ENCODE measurements at regions not wholly inside any gene's neighbourhood (a gene's known extent, or its start where the extent isn't known, plus 50 kb on each side); places are given as distances from the start of the nearest gene placed in this dataset.

DNA sequence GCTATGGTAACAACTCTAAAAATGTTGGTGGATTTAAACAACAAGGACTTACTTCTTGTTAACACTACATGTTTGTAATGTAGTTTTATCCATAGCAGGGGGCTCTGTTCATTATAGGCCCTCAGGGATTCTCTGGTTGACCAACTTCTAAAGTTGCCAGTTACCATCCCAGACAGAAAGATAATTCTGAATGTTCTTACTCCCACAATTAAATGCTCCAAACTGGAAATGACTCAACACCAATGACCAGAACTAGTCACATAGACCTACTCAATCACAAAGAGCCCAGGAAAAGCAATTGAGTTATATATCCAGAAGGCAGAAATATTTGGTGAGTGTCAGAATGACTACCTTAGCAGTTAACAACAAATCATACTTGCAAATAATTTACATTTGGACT is 199.3 kb upstream of the UMPS start:
- H3K9me3 ChIP-seq (ENCODE audit: control insufficient read depth, insufficient read depth, low read depth, low read length): no peaks in the 10 kb centered on the region
- H3K4me2 ChIP-seq (ENCODE audit: extremely low read depth, insufficient read depth, low read length): no peak overlapping the region
- no peak overlapping the region for H3K27ac ChIP-seq (ENCODE audit: insufficient read depth, low read length)
- H3K27me3 ChIP-seq (ENCODE audit: control insufficient read depth, insufficient read depth, low read length): no peaks in the 10 kb centered on the region
- no peak overlapping the region for H2AFZ ChIP-seq (ENCODE audit: low read length)
- no peaks in the 10 kb centered on the region for H3K36me3 ChIP-seq (ENCODE audit: control insufficient read depth, insufficient read depth, low read length)
- no peaks in the 10 kb centered on the region for H3K79me2 ChIP-seq (ENCODE audit: control insufficient read depth, insufficient read depth, low read length)
- H3K4me3 ChIP-seq (replicated peaks in 1 of 4; ENCODE audit: control extremely low read depth in 1 of 4, insufficient read depth in 1 of 4, low read depth in 3 of 4, low read length in 4 of 4): no peak overlapping the region
- no peaks in the 10 kb centered on the region for H4K20me1 ChIP-seq (ENCODE audit: control insufficient read depth, extremely low read depth, insufficient read depth, low read length)
- no peak for TF ChIP-seq EZH2 (IDR thresholded peaks at IDR 0.05; ENCODE audit: low read length, missing control alignments)
- TF ChIP-seq, protein P1, sequence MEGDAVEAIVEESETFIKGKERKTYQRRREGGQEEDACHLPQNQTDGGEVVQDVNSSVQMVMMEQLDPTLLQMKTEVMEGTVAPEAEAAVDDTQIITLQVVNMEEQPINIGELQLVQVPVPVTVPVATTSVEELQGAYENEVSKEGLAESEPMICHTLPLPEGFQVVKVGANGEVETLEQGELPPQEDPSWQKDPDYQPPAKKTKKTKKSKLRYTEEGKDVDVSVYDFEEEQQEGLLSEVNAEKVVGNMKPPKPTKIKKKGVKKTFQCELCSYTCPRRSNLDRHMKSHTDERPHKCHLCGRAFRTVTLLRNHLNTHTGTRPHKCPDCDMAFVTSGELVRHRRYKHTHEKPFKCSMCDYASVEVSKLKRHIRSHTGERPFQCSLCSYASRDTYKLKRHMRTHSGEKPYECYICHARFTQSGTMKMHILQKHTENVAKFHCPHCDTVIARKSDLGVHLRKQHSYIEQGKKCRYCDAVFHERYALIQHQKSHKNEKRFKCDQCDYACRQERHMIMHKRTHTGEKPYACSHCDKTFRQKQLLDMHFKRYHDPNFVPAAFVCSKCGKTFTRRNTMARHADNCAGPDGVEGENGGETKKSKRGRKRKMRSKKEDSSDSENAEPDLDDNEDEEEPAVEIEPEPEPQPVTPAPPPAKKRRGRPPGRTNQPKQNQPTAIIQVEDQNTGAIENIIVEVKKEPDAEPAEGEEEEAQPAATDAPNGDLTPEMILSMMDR (conservative IDR thresholded peaks at IDR 0.05 in 1 of 2, IDR thresholded peaks at IDR 0.05 in 1 of 2; ENCODE audit: low read depth in 1 of 2, low read length in 2 of 2): no peak
- H3K4me1 ChIP-seq (ENCODE audit: control insufficient read depth, extremely low read depth, insufficient read depth, low read length): no peaks in the 10 kb centered on the region
- no peak overlapping the region for H3K9ac ChIP-seq (ENCODE audit: insufficient read depth, low read length)
- no peak for DNase-seq (ENCODE audit: low read depth in 2 of 2)

DNA sequence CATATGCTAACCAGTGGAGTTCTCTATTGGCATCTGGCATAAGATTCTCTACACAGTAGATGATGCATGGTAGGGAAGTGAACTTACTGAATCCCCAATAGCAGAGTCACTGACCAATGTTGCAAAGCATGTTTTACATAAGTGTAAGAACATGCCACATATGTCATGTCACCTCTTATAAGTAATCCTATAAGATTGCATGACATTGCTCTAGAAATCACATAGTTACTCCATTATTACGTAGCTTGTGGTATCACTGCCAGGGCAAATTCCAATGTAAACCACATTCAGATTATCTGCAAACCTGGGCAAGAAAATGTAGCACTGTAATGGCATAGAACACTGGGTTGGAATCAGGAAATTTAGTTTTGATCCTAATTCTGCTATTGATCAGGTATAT is 198.2 kb upstream of the UMPS start:
- H3K9ac ChIP-seq (ENCODE audit: insufficient read depth, low read length): no peak overlapping the region
- no peaks in the 10 kb centered on the region for H3K9me3 ChIP-seq (ENCODE audit: control insufficient read depth, insufficient read depth, low read depth, low read length)
- peak; percentile 13 to 58 for DNase-seq (ENCODE audit: low read depth in 2 of 2)
- TF ChIP-seq, protein P1 (conservative IDR thresholded peaks at IDR 0.05 in 1 of 2, IDR thresholded peaks at IDR 0.05 in 1 of 2; ENCODE audit: low read depth in 1 of 2, low read length in 2 of 2): no peak
- TF ChIP-seq EZH2 (IDR thresholded peaks at IDR 0.05; ENCODE audit: low read length, missing control alignments): no peak
- no peak overlapping the region for H2AFZ ChIP-seq (ENCODE audit: low read length)
- no peak overlapping the region for H3K4me2 ChIP-seq (ENCODE audit: extremely low read depth, insufficient read depth, low read length)
- H3K27ac ChIP-seq (ENCODE audit: insufficient read depth, low read length): no peak overlapping the region
- no peaks in the 10 kb centered on the region for H3K4me1 ChIP-seq (ENCODE audit: control insufficient read depth, extremely low read depth, insufficient read depth, low read length)
- H3K36me3 ChIP-seq (ENCODE audit: control insufficient read depth, insufficient read depth, low read length): no peaks in the 10 kb centered on the region
- no peaks in the 10 kb centered on the region for H3K79me2 ChIP-seq (ENCODE audit: control insufficient read depth, insufficient read depth, low read length)
- H4K20me1 ChIP-seq (ENCODE audit: control insufficient read depth, extremely low read depth, insufficient read depth, low read length): no peaks in the 10 kb centered on the region
- no peak overlapping the region for H3K4me3 ChIP-seq (replicated peaks in 1 of 4; ENCODE audit: control extremely low read depth in 1 of 4, insufficient read depth in 1 of 4, low read depth in 3 of 4, low read length in 4 of 4)
- H3K27me3 ChIP-seq (ENCODE audit: control insufficient read depth, insufficient read depth, low read length): no peaks in the 10 kb centered on the region

DNA sequence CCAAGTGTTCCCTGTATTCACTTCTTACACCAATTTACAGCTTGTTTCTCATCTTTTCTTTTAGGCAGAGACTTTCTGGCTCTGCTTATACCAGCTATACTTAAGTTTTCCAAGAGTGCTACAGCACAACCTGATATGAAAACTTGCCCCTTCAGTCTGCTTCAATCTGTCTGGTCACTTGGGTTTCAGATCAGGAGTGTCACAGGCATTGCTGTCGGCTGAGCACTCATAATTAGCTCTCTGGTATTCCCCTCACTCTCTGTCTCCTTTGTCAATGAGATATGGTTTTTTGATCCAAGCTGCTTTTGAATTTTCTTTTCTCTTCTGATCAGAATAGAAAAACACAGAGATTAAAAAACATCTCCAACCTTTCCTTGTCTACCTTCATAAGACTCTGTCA is 194.9 kb upstream of the UMPS start:
- Histone ChIP-seq H2AFZ (ENCODE audit: low read length) (no peak overlapping the region), H3K79me2 (ENCODE audit: control insufficient read depth, insufficient read depth, low read length) (no peaks in the 10 kb centered on the region), H3K4me2 (ENCODE audit: extremely low read depth, insufficient read depth, low read length) (no peak overlapping the region), H3K9me3 (ENCODE audit: control insufficient read depth, insufficient read depth, low read depth, low read length) (no peaks in the 10 kb centered on the region), H3K27me3 (ENCODE audit: control insufficient read depth, insufficient read depth, low read length) (no peaks in the 10 kb centered on the region), H3K4me3 (replicated peaks in 1 of 4; ENCODE audit: control extremely low read depth in 1 of 4, insufficient read depth in 1 of 4, low read depth in 3 of 4, low read length in 4 of 4) (no peak overlapping the region), H3K9ac (ENCODE audit: insufficient read depth, low read length) (no peak overlapping the region), H3K4me1 (ENCODE audit: control insufficient read depth, extremely low read depth, insufficient read depth, low read length) (no peaks in the 10 kb centered on the region), H3K27ac (ENCODE audit: insufficient read depth, low read length) (no peak overlapping the region), H3K36me3 (ENCODE audit: control insufficient read depth, insufficient read depth, low read length) (no peaks in the 10 kb centered on the region), H4K20me1 (ENCODE audit: control insufficient read depth, extremely low read depth, insufficient read depth, low read length) (no peaks in the 10 kb centered on the region)
- DNase-seq (ENCODE audit: low read depth in 2 of 2): no peak
- TF ChIP-seq, protein P1 (conservative IDR thresholded peaks at IDR 0.05 in 1 of 2, IDR thresholded peaks at IDR 0.05 in 1 of 2; ENCODE audit: low read depth in 1 of 2, low read length in 2 of 2): no peak
- TF ChIP-seq EZH2 (IDR thresholded peaks at IDR 0.05; ENCODE audit: low read length, missing control alignments): no peak

Data from fibroblast of lung (primary cell).